ENCODE measurements at regions not wholly inside any gene's neighbourhood (a gene's known extent, or its start where the extent isn't known, plus 50 kb on each side); places are given as distances from the start of the nearest gene placed in this dataset.
"Not testable (repeated sequence)": the region's sequence is repeated elsewhere in the genome, so short reads cannot be mapped to it uniquely, and the experiment has no call there.

DNA sequence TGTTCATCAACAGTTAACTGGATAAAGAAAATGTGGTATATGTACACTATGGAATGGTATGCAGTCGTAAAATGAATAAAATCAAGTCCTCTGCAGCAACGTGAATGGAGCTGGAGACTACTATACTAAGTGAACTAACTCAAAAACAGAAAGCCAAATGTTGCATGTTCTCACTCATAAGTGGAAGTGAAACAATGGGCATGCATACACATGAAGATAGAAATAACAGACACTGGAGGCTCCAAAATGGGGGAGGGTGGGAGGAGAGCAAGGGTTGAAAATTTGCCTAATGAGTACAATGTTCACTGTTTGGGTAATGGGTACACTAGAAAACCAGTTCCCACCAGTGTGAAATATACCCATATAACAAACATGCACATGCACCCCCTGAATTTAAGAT lies 179.5 kb downstream of the ZWINT start:
- no peak for DNase-seq (ENCODE audit: low read depth)
- no peak overlapping the region for H3K4me3 ChIP-seq (replicated peaks; ENCODE audit: low read depth, low read length)
- TF ChIP-seq, protein P1, sequence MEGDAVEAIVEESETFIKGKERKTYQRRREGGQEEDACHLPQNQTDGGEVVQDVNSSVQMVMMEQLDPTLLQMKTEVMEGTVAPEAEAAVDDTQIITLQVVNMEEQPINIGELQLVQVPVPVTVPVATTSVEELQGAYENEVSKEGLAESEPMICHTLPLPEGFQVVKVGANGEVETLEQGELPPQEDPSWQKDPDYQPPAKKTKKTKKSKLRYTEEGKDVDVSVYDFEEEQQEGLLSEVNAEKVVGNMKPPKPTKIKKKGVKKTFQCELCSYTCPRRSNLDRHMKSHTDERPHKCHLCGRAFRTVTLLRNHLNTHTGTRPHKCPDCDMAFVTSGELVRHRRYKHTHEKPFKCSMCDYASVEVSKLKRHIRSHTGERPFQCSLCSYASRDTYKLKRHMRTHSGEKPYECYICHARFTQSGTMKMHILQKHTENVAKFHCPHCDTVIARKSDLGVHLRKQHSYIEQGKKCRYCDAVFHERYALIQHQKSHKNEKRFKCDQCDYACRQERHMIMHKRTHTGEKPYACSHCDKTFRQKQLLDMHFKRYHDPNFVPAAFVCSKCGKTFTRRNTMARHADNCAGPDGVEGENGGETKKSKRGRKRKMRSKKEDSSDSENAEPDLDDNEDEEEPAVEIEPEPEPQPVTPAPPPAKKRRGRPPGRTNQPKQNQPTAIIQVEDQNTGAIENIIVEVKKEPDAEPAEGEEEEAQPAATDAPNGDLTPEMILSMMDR (IDR thresholded peaks at IDR 0.05; ENCODE audit: low read length, missing control alignments), result no peak

DNA sequence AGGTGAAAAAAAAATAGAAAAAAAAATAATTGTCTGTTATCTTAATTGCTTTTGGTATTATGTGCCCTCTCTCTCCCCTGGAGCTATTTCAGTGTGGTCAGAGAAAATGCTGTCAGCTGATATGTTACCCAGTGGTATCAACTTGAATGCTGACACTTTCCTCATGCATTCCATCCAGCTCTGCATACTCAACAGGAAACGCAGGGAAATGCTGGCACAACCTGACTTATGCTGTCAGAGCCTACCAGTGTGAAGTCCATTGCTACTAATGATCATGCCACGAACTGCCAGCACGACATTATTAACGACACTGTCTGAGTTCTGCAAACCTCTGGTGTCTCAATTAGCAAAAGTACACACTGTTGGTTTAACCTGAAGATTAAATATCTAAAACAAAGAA lies 182.8 kb downstream of the ZWINT start:
- DNase-seq (ENCODE audit: low read depth), result no peak
- TF ChIP-seq, protein P1 (IDR thresholded peaks at IDR 0.05; ENCODE audit: low read length, missing control alignments), result no peak

DNA sequence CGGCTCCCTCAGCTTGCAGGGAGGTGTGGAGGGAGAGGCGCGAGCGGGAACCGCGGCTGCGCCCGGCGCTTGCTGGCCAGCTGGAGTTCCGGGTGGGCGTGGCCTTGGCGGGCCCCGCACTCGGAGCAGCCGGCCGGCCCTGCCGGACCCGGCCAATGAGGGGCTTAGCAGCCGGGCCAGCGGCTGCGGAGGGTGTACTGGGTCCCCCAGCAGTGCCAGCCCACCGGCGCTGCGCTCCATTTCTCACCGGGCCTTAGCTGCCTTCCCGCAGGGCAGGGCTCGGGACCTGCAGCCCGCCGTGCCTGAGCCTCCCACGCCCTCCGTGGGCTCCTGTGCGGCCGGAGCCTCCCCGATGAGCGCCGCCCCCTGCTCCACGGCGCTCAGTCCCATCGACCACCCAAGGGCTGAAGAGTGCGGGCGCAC lies 206.0 kb downstream of the ZWINT start:
- not testable (repeated sequence) for DNase-seq (ENCODE audit: low read depth); H3K4me3 ChIP-seq (replicated peaks; ENCODE audit: low read depth, low read length)

More for the DNA sequence above, 182.8 kb downstream of the ZWINT start:
- no peak overlapping the region for H3K4me3 ChIP-seq (replicated peaks; ENCODE audit: low read depth, low read length)

DNA sequence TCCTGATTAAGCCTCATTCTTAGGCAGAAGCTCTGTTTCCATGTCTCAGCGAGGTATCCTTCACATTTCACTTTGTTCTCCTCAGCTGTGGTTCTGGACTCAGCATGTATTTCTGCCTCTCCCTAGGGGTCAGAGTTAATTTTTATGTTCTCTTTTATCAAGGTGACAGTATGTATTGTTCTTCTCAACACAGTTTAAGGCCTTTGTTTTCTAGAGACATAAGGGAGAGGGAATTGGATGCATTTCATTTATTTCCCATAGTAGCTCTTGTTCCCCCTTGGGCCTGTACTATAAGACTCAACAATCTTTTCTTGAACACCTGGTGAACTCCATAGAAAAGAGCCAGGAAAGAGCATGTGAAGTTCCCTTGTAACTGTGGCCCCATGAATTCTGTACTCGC lies 214.3 kb downstream of the ZWINT start:
- no peak overlapping the region for H3K4me3 ChIP-seq (replicated peaks; ENCODE audit: low read depth, low read length)
- TF ChIP-seq, protein P1 (IDR thresholded peaks at IDR 0.05; ENCODE audit: low read length, missing control alignments), result no peak
- DNase-seq (ENCODE audit: low read depth), result no peak

DNA sequence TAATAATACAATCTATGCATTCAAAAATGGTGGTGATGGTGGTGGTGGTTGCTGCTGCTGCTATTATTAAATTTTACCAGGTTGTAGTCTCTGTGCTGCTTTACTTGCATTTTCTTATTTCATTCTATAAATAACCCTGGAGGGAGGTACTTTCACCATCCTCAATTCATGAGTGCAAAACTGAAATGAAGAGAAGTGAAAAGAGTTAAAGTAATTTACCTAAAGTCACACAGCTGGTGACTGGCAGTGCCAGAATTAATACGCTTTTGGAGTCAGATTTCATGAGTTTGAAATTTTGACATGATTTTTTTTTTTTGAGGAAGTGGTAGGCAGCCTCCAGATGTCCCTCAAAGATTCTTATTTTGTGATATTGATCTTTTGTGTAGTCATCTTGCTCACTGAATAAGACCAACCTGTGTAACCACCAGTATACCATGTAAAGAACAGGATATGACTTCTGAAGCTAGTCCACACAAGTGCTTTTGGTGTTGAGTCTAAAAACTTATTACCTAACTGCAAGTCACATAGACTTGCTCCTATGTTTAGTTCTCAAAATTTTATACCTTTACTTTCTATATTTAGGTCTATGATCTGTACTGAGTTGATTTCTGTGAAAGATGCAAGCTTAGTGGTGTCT lies 218.8 kb downstream of the ZWINT start:
- TF ChIP-seq, protein P1 (IDR thresholded peaks at IDR 0.05; ENCODE audit: low read length, missing control alignments), result no peak
- DNase-seq (ENCODE audit: low read depth), result no peak
- no peak overlapping the region for H3K4me3 ChIP-seq (replicated peaks; ENCODE audit: low read depth, low read length)

DNA sequence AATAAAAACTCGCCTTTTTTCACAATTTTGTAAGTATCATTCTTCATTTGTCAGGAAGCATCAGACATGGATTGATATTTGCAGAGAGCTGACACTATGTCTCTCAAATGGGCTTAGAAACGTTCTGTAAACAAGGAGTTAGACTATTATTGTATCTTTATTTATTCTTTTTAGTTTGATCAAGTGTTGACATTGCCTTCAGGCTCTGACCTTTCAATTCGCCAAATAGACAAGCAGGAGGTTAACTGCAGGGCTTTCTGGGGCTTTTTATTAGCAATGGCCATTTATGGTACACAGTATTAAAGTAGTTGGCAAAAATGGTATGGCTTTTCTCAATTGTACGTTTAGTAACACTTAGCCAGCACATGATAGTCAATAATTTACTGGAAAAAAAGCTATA lies 221.7 kb downstream of the ZWINT start:
- no peak for DNase-seq (ENCODE audit: low read depth)
- TF ChIP-seq, protein P1 (IDR thresholded peaks at IDR 0.05; ENCODE audit: low read length, missing control alignments), result no peak
- no peak overlapping the region for H3K4me3 ChIP-seq (replicated peaks; ENCODE audit: low read depth, low read length)

DNA sequence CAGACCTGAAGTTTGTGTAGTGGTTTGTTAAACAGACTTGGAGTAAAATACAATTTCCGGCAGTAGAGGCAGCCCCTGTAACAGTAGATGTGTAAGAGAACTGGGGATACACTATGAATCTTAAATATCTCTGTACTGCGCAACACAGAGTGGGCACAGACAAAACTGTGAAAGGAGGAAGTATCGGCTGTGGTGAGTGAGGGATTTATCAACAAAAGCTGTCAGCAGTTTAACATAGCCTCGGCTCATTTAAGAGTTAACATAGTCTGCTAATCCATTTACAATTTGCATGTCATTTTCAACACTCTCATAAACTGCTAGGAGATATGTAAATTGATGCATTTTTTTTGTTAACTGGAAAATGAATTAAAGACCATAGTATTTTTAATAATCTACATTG lies 225.2 kb downstream of the ZWINT start:
- TF ChIP-seq, protein P1 (IDR thresholded peaks at IDR 0.05; ENCODE audit: low read length, missing control alignments), result no peak

More for the DNA sequence above, 225.2 kb downstream of the ZWINT start:
- DNase-seq (ENCODE audit: low read depth), result no peak
- H3K4me3 ChIP-seq (replicated peaks; ENCODE audit: low read depth, low read length), result no peak overlapping the region

Measured in fibroblast of pulmonary artery (primary cell).